Skin of body (tissue), 1 donor: ENCODE measurements at regions not wholly inside any gene's neighbourhood (a gene's known extent, or its start where the extent isn't known, plus 50 kb on each side); places are given as distances from the start of the nearest gene placed in this dataset.

ENCODE experiments used
- DNase-seq: peaks from one replicate; lab custom pipeline; 2025; lab: John Stamatoyannopoulos, UW

GRCh38 chr12:125652681-125653080 is 587.4 kb downstream of the AACS start:
- DNase-seq, result no peak

GRCh38 chr12:125657681-125658080 is 592.4 kb downstream of the AACS start:
- no peak for DNase-seq

- DNase-seq, result no peak
Measured at GRCh38 chr12:125674554-125675338, 609.5 kb downstream of the AACS start.

GRCh38 chr12:125676366-125676765 is 611.1 kb downstream of the AACS start:
- no peak for DNase-seq

GRCh38 chr12:125677829-125678228 is 612.6 kb downstream of the AACS start:
- DNase-seq, result no peak

- DNase-seq, result no peak
Measured at GRCh38 chr12:125678589-125678993, 613.4 kb downstream of the AACS start.

GRCh38 chr12:125683748-125684381 is 618.6 kb downstream of the AACS start:
- DNase-seq, result no peak

GRCh38 chr12:125684968-125685790 is 619.9 kb downstream of the AACS start:
- no peak for DNase-seq

- DNase-seq, result peak; percentile 8
Measured at GRCh38 chr12:125685915-125686314, 620.7 kb downstream of the AACS start.

GRCh38 chr12:125687403-125687802 is 622.2 kb downstream of the AACS start:
- DNase-seq, result no peak

- DNase-seq, result no peak
Measured at GRCh38 chr12:125687820-125688219, 622.6 kb downstream of the AACS start.

GRCh38 chr12:125688223-125688622 is 623.0 kb downstream of the AACS start:
- DNase-seq, result no peak

- no peak for DNase-seq
Measured at GRCh38 chr12:125688881-125689280, 623.6 kb downstream of the AACS start.

- DNase-seq, result no peak
Measured at GRCh38 chr12:125689576-125690410, 624.6 kb downstream of the AACS start.

- DNase-seq, result no peak
Measured at GRCh38 chr12:125690841-125691240, 625.6 kb downstream of the AACS start.

GRCh38 chr12:125696054-125696453 is 630.8 kb downstream of the AACS start:
- DNase-seq, result no peak

- DNase-seq, result no peak
Measured at GRCh38 chr12:125704803-125705202, 639.6 kb downstream of the AACS start.

GRCh38 chr12:125720961-125721360 is 655.7 kb downstream of the AACS start:
- no peak for DNase-seq

GRCh38 chr12:125734137-125734536 is 668.9 kb downstream of the AACS start:
- no peak for DNase-seq

GRCh38 chr12:125738211-125738610 is 673.0 kb downstream of the AACS start:
- DNase-seq, result no peak

- no peak for DNase-seq
Measured at GRCh38 chr12:125742413-125742812, 677.2 kb downstream of the AACS start.
